RWPE2 (cell line): ENCODE measurements at regions not wholly inside any gene's neighbourhood (a gene's known extent, or its start where the extent isn't known, plus 50 kb on each side); places are given as distances from the start of the nearest gene placed in this dataset.

Source experiments
- ATAC-seq: fragments of 200-7000 bp; cut with Tn5 transposase; 3 replicates; pipeline ENCODE4 v1.9.1; 2021; ENCODE audit warnings: low read depth
- DNase-seq: peaks from one replicate; pipeline ENCODE4 v3.0.0-alpha.2; 2020; ENCODE audit warnings: low spot score
- H3K27ac ChIP-seq: fragments of 450-650 bp; 2 replicates; pipeline ENCODE4 v1.5.1; 2017; ENCODE audit warnings: mild to moderate bottlenecking; ENCODE audit not compliant: poor library complexity, severe bottlenecking
- H3K27me3 ChIP-seq: fragments of 250-450 bp; sonication (Bioruptor Pico); 2 replicates; pipeline ENCODE4 v1.5.1; 2021; ENCODE audit warnings: mild to moderate bottlenecking, moderate library complexity; ENCODE audit not compliant: insufficient read depth, poor library complexity, severe bottlenecking
- H3K36me3 ChIP-seq: fragments of 250-450 bp; sonication (Bioruptor Pico); 2 replicates; pipeline ENCODE4 v1.5.1; 2020; ENCODE audit warnings: low read depth, mild to moderate bottlenecking, moderate library complexity
- H3K4me1 ChIP-seq: fragments of 250-450 bp; sonication (Bioruptor Pico); 2 replicates; pipeline ENCODE4 v1.5.1; 2021; ENCODE audit warnings: mild to moderate bottlenecking, moderate library complexity; ENCODE audit not compliant: insufficient read depth, poor library complexity, severe bottlenecking
- H3K4me3 ChIP-seq: fragments of 250-450 bp; sonication (Bioruptor Pico); 2 replicates; pipeline ENCODE4 v1.5.1; 2021; ENCODE audit warnings: mild to moderate bottlenecking, moderate library complexity; ENCODE audit not compliant: severe bottlenecking
- H3K9me3 ChIP-seq: fragments of 250-450 bp; sonication (Bioruptor Pico); 2 replicates; pipeline ENCODE4 v1.5.1; 2021; ENCODE audit warnings: mild to moderate bottlenecking, moderate library complexity; ENCODE audit not compliant: severe bottlenecking
- CTCF ChIP-seq: fragments of 450-650 bp; IDR thresholded peaks from one replicate; pipeline ENCODE4 v1.5.1; 2017; ENCODE audit warnings: mild to moderate bottlenecking, moderate library complexity; ENCODE audit not compliant: poor library complexity, severe bottlenecking

GRCh38 chr6:154596701-154597100 lies 86.2 kb upstream of the CNKSR3 start:
- DNase-seq (no peak), ATAC-seq (no peak)
- H3K27ac ChIP-seq = no peak overlapping the region
- peaks cover 2% of the 10 kb centered on the region for H3K4me1 ChIP-seq
- H3K4me3 ChIP-seq = no peak overlapping the region
- H3K9me3 ChIP-seq = no peaks in the 10 kb centered on the region
- TF ChIP-seq CTCF = no peak
- H3K27me3 ChIP-seq = no peaks in the 10 kb centered on the region
- H3K36me3 ChIP-seq = no peaks in the 10 kb centered on the region

GRCh38 chr6:154598399-154598798 lies 87.9 kb upstream of the CNKSR3 start:
- H3K27me3 ChIP-seq = no peaks in the 10 kb centered on the region
- TF ChIP-seq CTCF = no peak
- H3K36me3 ChIP-seq = no peaks in the 10 kb centered on the region
- H3K4me1 ChIP-seq = peaks cover 2% of the 10 kb centered on the region
- no peak overlapping the region for H3K4me3 ChIP-seq
- DNase-seq (no peak), ATAC-seq (no peak)
- H3K27ac ChIP-seq = no peak overlapping the region
- H3K9me3 ChIP-seq = no peaks in the 10 kb centered on the region

GRCh38 chr6:154602296-154602695 lies 91.8 kb upstream of the CNKSR3 start:
- no peak overlapping the region for H3K27ac ChIP-seq
- DNase-seq = no peak

GRCh38 chr6:154602708-154603107 lies 92.2 kb upstream of the CNKSR3 start:
- no peak overlapping the region for H3K27ac ChIP-seq
- no peak for TF ChIP-seq CTCF
- DNase-seq (no peak), ATAC-seq (no peak)
- H3K36me3 ChIP-seq = no peaks in the 10 kb centered on the region
- no peaks in the 10 kb centered on the region for H3K4me1 ChIP-seq
- H3K27me3 ChIP-seq = no peaks in the 10 kb centered on the region
- H3K4me3 ChIP-seq = no peak overlapping the region
- H3K9me3 ChIP-seq = no peaks in the 10 kb centered on the region

More at GRCh38 chr6:154602296-154602695, 91.8 kb upstream of the CNKSR3 start:
- no peaks in the 10 kb centered on the region for H3K4me1 ChIP-seq
- no peak overlapping the region for H3K4me3 ChIP-seq
- H3K36me3 ChIP-seq = no peaks in the 10 kb centered on the region
- H3K9me3 ChIP-seq = no peaks in the 10 kb centered on the region
- no peaks in the 10 kb centered on the region for H3K27me3 ChIP-seq
- no peak for TF ChIP-seq CTCF
- ATAC-seq = no peak

GRCh38 chr6:154604119-154604518 lies 93.6 kb upstream of the CNKSR3 start:
- Histone ChIP-seq H3K4me1 (no peaks in the 10 kb centered on the region), H3K27ac (no peak overlapping the region), H3K27me3 (no peaks in the 10 kb centered on the region), H3K9me3 (no peaks in the 10 kb centered on the region), H3K36me3 (no peaks in the 10 kb centered on the region), H3K4me3 (no peak overlapping the region)
- no peak for DNase-seq
- no peak for TF ChIP-seq CTCF
- no peak for ATAC-seq
